SU-DHL-6 (cell line): ENCODE measurements at regions not wholly inside any gene's neighbourhood (a gene's known extent, or its start where the extent isn't known, plus 50 kb on each side); places are given as distances from the start of the nearest gene placed in this dataset.

Source experiments
- H2AFZ ChIP-seq: fragments of 200-600 bp; sonication (generic); 2 replicates; pipeline ENCODE4 v1.6.1; 2014; ENCODE audit warnings: low read depth, mild to moderate bottlenecking, moderate library complexity, mixed read lengths, antibody characterized with exemption, low read length; ENCODE audit not compliant: severe bottlenecking
- H3F3A ChIP-seq: fragments of 200-600 bp; shearing (Covaris generic); 2 replicates; pipeline ENCODE4 v1.6.0; 2016; ENCODE audit warnings: antibody characterized with exemption, mild to moderate bottlenecking; ENCODE audit not compliant: insufficient read depth
- H3K27ac ChIP-seq: fragments of 200-600 bp; sonication (generic); 2 replicates; pipeline ENCODE4 v1.5.1; 2016; ENCODE audit warnings: low read depth, mild to moderate bottlenecking, low read length, moderate library complexity, mixed read lengths
- H3K27me3 ChIP-seq: fragments of 200-600 bp; sonication (generic), shearing (Covaris generic); 2 replicates; pipeline ENCODE4 v1.6.0; 2014; ENCODE audit warnings: mild to moderate bottlenecking, low read length
- H3K36me3 ChIP-seq: fragments of 200-600 bp; sonication (generic); 2 replicates; pipeline ENCODE4 v1.6.1; 2014; ENCODE audit warnings: mild to moderate bottlenecking, low read length, mixed read lengths
- H3K4me2 ChIP-seq: fragments of 300-600, 200-600 bp; shearing (Covaris generic), sonication (generic); 2 replicates; pipeline ENCODE4 v1.6.0; 2014; ENCODE audit warnings: low read length, low read depth, mild to moderate bottlenecking; ENCODE audit not compliant: poor library complexity, severe bottlenecking
- H3K4me3 ChIP-seq: fragments of 200-600 bp; sonication (generic); 2 replicates; pipeline ENCODE4 v1.5.1; 2014; ENCODE audit warnings: antibody characterized with exemption, low read length, mild to moderate bottlenecking, mixed read lengths; ENCODE audit not compliant: insufficient read depth, poor library complexity, severe bottlenecking
- H3K79me2 ChIP-seq: fragments of 200-600 bp; sonication (generic); 2 replicates; pipeline ENCODE4 v1.6.1; 2014; ENCODE audit warnings: mild to moderate bottlenecking, low read length, moderate library complexity; ENCODE audit not compliant: insufficient read depth
- H3K9ac ChIP-seq: fragments of 200-600 bp; sonication (generic); 2 replicates; pipeline ENCODE4 v1.7.0; 2014; ENCODE audit warnings: mild to moderate bottlenecking, low read length
- H3K9me2 ChIP-seq: fragments of 200-600 bp; sonication (generic); replicated peaks from 2 replicates; pipeline ENCODE4 v1.6.1; 2014; ENCODE audit warnings: low read length; ENCODE audit not compliant: insufficient read depth
- H3K9me3 ChIP-seq: fragments of 200-600 bp; sonication (generic); 2 replicates; pipeline ENCODE4 v1.6.1; 2014; ENCODE audit warnings: low read length, mixed read lengths; ENCODE audit not compliant: insufficient read depth
- H4K20me1 ChIP-seq: fragments of 200-600 bp; sonication (generic); 2 replicates; pipeline ENCODE4 v1.6.1; 2014; ENCODE audit warnings: low read depth, mild to moderate bottlenecking, antibody characterized with exemption, low read length, moderate library complexity, mixed read lengths
- CTCF ChIP-seq: fragments of 200-600 bp; sonication (generic); IDR thresholded peaks from one replicate; pipeline ENCODE4 v1.5.1; 2017; ENCODE audit warnings: antibody characterized with exemption, mild to moderate bottlenecking, low read length, moderate library complexity; ENCODE audit not compliant: insufficient read depth, poor library complexity, severe bottlenecking
- EZH2phosphoT487 ChIP-seq: fragments of 200-600 bp; sonication (generic), shearing (Covaris generic); conservative IDR thresholded peaks from 2 replicates; pipeline ENCODE4 v1.6.1; 2018; ENCODE audit warnings: mild to moderate bottlenecking, antibody characterized with exemption, low read length, moderate library complexity, mixed read lengths

- no peaks in the 10 kb centered on the region for H3K9me2 ChIP-seq
- H2AFZ ChIP-seq = no peak overlapping the region
- H3K9ac ChIP-seq = no peak overlapping the region
Observed at GRCh38 chr11:116457336-116458007, 315.3 kb downstream of the BUD13 start.

GRCh38 chr11:116454951-116455350 is 317.8 kb downstream of the BUD13 start:
- no peaks in the 10 kb centered on the region for H3K36me3 ChIP-seq
- H3K9ac ChIP-seq = no peak overlapping the region
- H3K9me2 ChIP-seq = no peaks in the 10 kb centered on the region
- H3F3A ChIP-seq = no peaks in the 10 kb centered on the region
- H3K27ac ChIP-seq = no peak overlapping the region
- no peaks in the 10 kb centered on the region for H3K9me3 ChIP-seq
- TF ChIP-seq EZH2phosphoT487 (no peak), CTCF (no peak)
- no peak overlapping the region for H3K4me3 ChIP-seq
- no peaks in the 10 kb centered on the region for H3K27me3 ChIP-seq
- no peak overlapping the region for H2AFZ ChIP-seq
- no peaks in the 10 kb centered on the region for H4K20me1 ChIP-seq
- no peak overlapping the region for H3K4me2 ChIP-seq
- no peaks in the 10 kb centered on the region for H3K79me2 ChIP-seq

More at GRCh38 chr11:116457336-116458007, 315.3 kb downstream of the BUD13 start:
- H3K27me3 ChIP-seq = no peaks in the 10 kb centered on the region
- H3K9me3 ChIP-seq = no peaks in the 10 kb centered on the region
- no peaks in the 10 kb centered on the region for H3K79me2 ChIP-seq
- H4K20me1 ChIP-seq = no peaks in the 10 kb centered on the region
- TF ChIP-seq EZH2phosphoT487 = no peak
- no peak overlapping the region for H3K4me2 ChIP-seq
- H3K4me3 ChIP-seq = no peak overlapping the region
- no peaks in the 10 kb centered on the region for H3F3A ChIP-seq
- no peak overlapping the region for H3K27ac ChIP-seq
- H3K36me3 ChIP-seq = no peaks in the 10 kb centered on the region

GRCh38 chr11:116454020-116454645 is 318.7 kb downstream of the BUD13 start:
- no peaks in the 10 kb centered on the region for H3K9me2 ChIP-seq
- H3K27ac ChIP-seq = no peak overlapping the region
- no peak overlapping the region for H2AFZ ChIP-seq
- no peaks in the 10 kb centered on the region for H3K9me3 ChIP-seq
- no peak overlapping the region for H3K4me2 ChIP-seq
- no peaks in the 10 kb centered on the region for H3K36me3 ChIP-seq
- no peaks in the 10 kb centered on the region for H3K79me2 ChIP-seq
- H3K4me3 ChIP-seq = no peak overlapping the region
- no peak overlapping the region for H3K9ac ChIP-seq
- no peaks in the 10 kb centered on the region for H4K20me1 ChIP-seq
- TF ChIP-seq EZH2phosphoT487 (no peak), CTCF (peak; percentile 30)
- H3K27me3 ChIP-seq = no peaks in the 10 kb centered on the region
- H3F3A ChIP-seq = no peaks in the 10 kb centered on the region

GRCh38 chr11:116452461-116452860 is 320.3 kb downstream of the BUD13 start:
- Histone ChIP-seq H4K20me1 (no peaks in the 10 kb centered on the region), H3K9ac (no peak overlapping the region)

More at GRCh38 chr11:116452461-116452860, 320.3 kb downstream of the BUD13 start:
- H3K9me3 ChIP-seq = no peaks in the 10 kb centered on the region
- H3K27ac ChIP-seq = no peak overlapping the region
- H3F3A ChIP-seq = no peaks in the 10 kb centered on the region
- H3K4me2 ChIP-seq = no peak overlapping the region
- no peak overlapping the region for H2AFZ ChIP-seq
- H3K27me3 ChIP-seq = no peaks in the 10 kb centered on the region
- no peaks in the 10 kb centered on the region for H3K9me2 ChIP-seq
- H3K36me3 ChIP-seq = no peaks in the 10 kb centered on the region
- H3K4me3 ChIP-seq = no peak overlapping the region
- TF ChIP-seq CTCF (no peak), EZH2phosphoT487 (no peak)
- H3K79me2 ChIP-seq = no peaks in the 10 kb centered on the region
